ENCODE measurements at regions not wholly inside any gene's neighbourhood (a gene's known extent, or its start where the extent isn't known, plus 50 kb on each side); places are given as distances from the start of the nearest gene placed in this dataset.

DNA sequence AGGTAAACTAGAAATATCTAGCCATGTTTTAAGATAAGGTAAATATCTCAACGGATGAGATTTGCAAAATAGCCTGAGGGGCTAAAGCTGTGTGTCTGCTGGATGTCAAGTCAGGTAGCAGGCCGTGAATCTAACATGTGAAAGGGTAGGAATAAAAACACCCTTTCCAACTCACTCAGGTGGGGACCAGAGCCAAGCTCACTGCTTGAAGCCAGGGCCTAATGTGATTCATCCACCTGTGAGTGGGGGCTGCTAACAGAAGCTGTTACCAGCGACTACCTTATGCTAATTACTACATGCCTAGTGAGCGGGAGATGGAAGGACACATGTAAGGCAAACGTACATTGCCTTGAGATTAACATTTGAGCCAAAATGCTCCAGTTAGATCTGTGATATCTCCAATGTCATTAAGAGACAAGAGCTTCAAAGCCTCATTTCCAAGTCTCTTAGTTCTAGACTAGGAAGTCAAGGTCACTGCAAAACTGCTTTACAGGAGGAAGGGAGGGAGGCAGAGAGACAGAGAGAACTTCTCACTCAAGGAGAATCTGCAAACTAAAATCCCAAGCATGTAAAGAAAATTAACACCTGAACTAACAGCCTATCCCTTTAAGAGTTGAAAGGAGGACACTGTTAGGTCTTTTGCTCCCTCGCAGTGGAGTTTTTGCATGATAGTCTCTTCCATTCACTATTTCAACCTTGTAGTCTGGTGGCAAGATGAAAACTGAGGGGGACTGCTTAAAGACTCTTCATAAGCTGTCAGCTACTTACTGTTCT is 141.6 kb upstream of the RPS23 start:
- TF ChIP-seq, protein P1, sequence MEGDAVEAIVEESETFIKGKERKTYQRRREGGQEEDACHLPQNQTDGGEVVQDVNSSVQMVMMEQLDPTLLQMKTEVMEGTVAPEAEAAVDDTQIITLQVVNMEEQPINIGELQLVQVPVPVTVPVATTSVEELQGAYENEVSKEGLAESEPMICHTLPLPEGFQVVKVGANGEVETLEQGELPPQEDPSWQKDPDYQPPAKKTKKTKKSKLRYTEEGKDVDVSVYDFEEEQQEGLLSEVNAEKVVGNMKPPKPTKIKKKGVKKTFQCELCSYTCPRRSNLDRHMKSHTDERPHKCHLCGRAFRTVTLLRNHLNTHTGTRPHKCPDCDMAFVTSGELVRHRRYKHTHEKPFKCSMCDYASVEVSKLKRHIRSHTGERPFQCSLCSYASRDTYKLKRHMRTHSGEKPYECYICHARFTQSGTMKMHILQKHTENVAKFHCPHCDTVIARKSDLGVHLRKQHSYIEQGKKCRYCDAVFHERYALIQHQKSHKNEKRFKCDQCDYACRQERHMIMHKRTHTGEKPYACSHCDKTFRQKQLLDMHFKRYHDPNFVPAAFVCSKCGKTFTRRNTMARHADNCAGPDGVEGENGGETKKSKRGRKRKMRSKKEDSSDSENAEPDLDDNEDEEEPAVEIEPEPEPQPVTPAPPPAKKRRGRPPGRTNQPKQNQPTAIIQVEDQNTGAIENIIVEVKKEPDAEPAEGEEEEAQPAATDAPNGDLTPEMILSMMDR (IDR thresholded peaks at IDR 0.05) = no peak
- TF ChIP-seq POLR2A (IDR thresholded peaks at IDR 0.05) = no peak

Measured in tibial nerve (tissue), 3 donors.